Ishikawa (cell line): ENCODE measurements at regions not wholly inside any gene's neighbourhood (a gene's known extent, or its start where the extent isn't known, plus 50 kb on each side); places are given as distances from the start of the nearest gene placed in this dataset.

ENCODE experiments used
- CEBPB ChIP-seq: IDR thresholded peaks from 2 replicates; pipeline ENCODE4 v1.6.1; 2012
- CREB1 ChIP-seq: IDR thresholded peaks from 2 replicates; pipeline ENCODE4 v1.6.1; 2012; ENCODE audit warnings: low read depth
- EGR1 ChIP-seq: IDR thresholded peaks from 2 replicates; pipeline ENCODE4 v1.6.1; 2012
- EP300 ChIP-seq: IDR thresholded peaks from 2 replicates; pipeline ENCODE4 v1.6.1; 2012; ENCODE audit warnings: borderline replicate concordance
- FOXM1 ChIP-seq: IDR thresholded peaks from 2 replicates; pipeline ENCODE4 v1.6.1; 2012; ENCODE audit warnings: low read depth, borderline replicate concordance
- NFIC ChIP-seq: IDR thresholded peaks from 2 replicates; pipeline ENCODE4 v1.6.1; 2012
- RAD21 ChIP-seq: IDR thresholded peaks from 2 replicates; pipeline ENCODE4 v1.6.1; 2012; ENCODE audit warnings: low read depth
- TAF1 ChIP-seq: IDR thresholded peaks from 2 replicates; pipeline ENCODE4 v1.6.1; 2012; ENCODE audit warnings: low read depth, mild to moderate bottlenecking
- TCF12 ChIP-seq: IDR thresholded peaks from 2 replicates; pipeline ENCODE4 v1.6.1; 2012; ENCODE audit warnings: low read depth
- TEAD4 ChIP-seq: IDR thresholded peaks from 2 replicates; pipeline ENCODE4 v1.6.1; 2012
- YY1 ChIP-seq: IDR thresholded peaks from 2 replicates; pipeline ENCODE4 v1.6.1; 2012; ENCODE audit warnings: low read depth
- ZBTB7A ChIP-seq: IDR thresholded peaks from 2 replicates; pipeline ENCODE4 v1.6.1; 2012; ENCODE audit warnings: low read depth
- TF ChIP-seq, protein P1 (sequence below): IDR thresholded peaks from 2 replicates; pipeline ENCODE4 v1.6.1; 2012; ENCODE audit warnings: low read depth, mild to moderate bottlenecking
- TF ChIP-seq, protein P2 (sequence below): IDR thresholded peaks from 2 replicates; pipeline ENCODE4 v1.6.1; 2012
- TF ChIP-seq, protein P3 (sequence below): IDR thresholded peaks from 2 replicates; pipeline ENCODE4 v1.6.1; 2012

DNA sequence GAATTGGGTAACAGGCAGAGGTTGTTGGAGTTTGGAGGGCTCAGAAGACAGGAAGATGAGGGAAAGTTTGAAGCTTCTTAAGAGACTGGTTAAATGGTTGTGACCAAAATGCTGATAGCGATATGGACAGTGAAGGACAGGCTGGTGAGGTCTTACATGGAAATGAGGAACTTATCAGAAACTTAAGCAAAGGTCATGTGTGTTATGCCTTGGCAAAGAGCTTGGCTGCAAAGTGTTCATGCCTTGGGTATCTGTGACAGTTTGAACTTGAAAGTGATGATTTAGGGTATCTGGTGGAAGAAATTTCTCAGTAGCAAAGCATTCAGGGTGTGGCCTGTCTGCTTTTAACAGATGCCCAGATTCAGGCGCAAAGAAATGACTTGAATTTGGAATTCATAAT is 64.5 kb upstream of the EEPD1 start:
- TF ChIP-seq TEAD4 (no peak), ZBTB7A (no peak)

DNA sequence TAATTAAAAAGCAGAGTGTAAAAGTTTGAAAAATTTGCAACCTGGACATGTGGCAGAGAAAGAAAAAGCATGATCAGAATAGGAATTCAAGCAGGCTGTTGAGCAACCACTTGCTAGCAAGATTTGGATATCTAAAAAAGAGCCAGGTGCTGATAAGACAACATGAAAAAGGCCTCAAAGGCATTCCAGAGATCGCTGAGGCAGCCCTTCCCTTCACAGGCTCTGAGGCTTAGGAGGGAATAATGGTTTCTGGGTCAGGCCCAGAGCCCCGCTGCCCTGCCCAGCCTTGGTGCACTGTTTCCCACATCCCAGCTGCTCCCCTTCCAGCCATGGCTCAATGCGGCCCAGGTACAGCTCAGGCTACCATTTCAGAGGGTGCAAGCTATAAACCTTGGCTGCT is 64.1 kb upstream of the EEPD1 start:
- TF ChIP-seq NFIC = no peak
- TF ChIP-seq EP300 = no peak
- TF ChIP-seq EGR1 = no peak
- TF ChIP-seq, protein P1, sequence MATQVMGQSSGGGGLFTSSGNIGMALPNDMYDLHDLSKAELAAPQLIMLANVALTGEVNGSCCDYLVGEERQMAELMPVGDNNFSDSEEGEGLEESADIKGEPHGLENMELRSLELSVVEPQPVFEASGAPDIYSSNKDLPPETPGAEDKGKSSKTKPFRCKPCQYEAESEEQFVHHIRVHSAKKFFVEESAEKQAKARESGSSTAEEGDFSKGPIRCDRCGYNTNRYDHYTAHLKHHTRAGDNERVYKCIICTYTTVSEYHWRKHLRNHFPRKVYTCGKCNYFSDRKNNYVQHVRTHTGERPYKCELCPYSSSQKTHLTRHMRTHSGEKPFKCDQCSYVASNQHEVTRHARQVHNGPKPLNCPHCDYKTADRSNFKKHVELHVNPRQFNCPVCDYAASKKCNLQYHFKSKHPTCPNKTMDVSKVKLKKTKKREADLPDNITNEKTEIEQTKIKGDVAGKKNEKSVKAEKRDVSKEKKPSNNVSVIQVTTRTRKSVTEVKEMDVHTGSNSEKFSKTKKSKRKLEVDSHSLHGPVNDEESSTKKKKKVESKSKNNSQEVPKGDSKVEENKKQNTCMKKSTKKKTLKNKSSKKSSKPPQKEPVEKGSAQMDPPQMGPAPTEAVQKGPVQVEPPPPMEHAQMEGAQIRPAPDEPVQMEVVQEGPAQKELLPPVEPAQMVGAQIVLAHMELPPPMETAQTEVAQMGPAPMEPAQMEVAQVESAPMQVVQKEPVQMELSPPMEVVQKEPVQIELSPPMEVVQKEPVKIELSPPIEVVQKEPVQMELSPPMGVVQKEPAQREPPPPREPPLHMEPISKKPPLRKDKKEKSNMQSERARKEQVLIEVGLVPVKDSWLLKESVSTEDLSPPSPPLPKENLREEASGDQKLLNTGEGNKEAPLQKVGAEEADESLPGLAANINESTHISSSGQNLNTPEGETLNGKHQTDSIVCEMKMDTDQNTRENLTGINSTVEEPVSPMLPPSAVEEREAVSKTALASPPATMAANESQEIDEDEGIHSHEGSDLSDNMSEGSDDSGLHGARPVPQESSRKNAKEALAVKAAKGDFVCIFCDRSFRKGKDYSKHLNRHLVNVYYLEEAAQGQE = no peak

DNA sequence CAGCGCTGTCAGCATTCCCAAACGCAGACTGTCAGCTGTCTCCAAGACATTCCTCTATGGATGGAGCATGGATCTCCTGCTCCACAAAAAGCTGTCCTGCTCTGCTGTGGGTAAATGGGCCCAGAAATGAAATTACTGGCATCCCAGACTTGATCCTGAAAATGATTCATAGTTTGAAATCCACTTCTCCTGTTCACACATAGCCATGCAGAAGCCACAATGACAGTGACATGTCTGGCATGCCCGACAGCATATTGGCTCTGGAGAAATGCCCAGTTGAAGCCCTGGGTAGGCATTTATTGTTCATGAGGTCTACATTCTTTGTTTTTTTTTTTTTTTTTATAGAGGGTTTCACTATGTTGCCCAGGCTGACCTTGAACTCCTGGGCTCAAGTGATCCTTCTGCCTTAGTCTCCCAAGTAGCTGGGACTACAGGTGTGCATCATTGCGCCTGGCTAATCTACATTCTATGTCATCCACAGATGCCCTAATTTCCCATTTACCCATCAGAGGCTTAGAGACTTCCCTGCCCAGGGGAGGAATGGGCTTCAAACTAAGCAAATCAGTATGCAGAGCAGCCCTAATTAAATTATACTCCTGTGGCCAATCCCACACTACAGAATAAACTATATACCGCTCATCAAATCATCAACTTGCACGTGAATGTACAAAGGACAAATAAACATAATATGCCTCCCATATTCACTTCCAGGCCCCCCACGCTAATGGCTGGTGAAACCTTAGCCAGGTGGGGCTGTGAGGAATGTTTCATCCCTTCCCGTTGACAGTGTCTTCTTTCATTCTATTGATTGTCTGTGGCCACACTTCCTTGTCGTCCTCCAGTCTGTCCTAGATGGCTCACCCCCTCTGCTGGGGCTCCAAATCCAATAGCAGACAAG is 61.8 kb upstream of the EEPD1 start:
- TF ChIP-seq EP300 (no peak), NFIC (no peak), TEAD4 (no peak), CREB1 (no peak), CEBPB (no peak), ZBTB7A (no peak), TAF1 (no peak), YY1 (no peak), EGR1 (no peak), TCF12 (no peak)
- TF ChIP-seq, protein P2, sequence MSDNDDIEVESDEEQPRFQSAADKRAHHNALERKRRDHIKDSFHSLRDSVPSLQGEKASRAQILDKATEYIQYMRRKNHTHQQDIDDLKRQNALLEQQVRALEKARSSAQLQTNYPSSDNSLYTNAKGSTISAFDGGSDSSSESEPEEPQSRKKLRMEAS = no peak
- TF ChIP-seq, protein P3, sequence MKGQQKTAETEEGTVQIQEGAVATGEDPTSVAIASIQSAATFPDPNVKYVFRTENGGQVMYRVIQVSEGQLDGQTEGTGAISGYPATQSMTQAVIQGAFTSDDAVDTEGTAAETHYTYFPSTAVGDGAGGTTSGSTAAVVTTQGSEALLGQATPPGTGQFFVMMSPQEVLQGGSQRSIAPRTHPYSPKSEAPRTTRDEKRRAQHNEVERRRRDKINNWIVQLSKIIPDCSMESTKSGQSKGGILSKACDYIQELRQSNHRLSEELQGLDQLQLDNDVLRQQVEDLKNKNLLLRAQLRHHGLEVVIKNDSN = no peak
- TF ChIP-seq, protein P1 = no peak

DNA sequence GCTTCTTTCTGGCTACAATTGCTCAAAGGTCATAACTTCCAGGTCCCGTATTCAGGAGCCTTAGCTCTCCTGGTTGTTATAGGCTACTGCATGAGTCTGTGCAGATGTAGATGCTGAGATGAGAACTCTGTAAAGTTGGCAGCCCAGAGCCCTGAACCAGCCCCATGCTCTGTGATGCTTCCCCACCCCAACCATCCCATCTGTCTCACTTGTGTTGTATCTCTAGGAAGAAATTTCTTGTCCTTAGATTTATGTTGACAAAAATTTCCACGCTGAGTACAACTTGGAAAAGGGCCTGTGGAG is 61.2 kb upstream of the EEPD1 start:
- TF ChIP-seq, protein P1 = no peak
- TF ChIP-seq TEAD4 = no peak
- TF ChIP-seq EGR1 = no peak
- TF ChIP-seq, protein P2 = no peak
- no peak for TF ChIP-seq YY1
- TF ChIP-seq RAD21 = no peak
- TF ChIP-seq, protein P3 = no peak
- TF ChIP-seq ZBTB7A = no peak
- TF ChIP-seq TAF1 = no peak
- no peak for TF ChIP-seq EP300
- no peak for TF ChIP-seq NFIC
- no peak for TF ChIP-seq CREB1
- no peak for TF ChIP-seq CEBPB
- no peak for TF ChIP-seq FOXM1
- TF ChIP-seq TCF12 = no peak

DNA sequence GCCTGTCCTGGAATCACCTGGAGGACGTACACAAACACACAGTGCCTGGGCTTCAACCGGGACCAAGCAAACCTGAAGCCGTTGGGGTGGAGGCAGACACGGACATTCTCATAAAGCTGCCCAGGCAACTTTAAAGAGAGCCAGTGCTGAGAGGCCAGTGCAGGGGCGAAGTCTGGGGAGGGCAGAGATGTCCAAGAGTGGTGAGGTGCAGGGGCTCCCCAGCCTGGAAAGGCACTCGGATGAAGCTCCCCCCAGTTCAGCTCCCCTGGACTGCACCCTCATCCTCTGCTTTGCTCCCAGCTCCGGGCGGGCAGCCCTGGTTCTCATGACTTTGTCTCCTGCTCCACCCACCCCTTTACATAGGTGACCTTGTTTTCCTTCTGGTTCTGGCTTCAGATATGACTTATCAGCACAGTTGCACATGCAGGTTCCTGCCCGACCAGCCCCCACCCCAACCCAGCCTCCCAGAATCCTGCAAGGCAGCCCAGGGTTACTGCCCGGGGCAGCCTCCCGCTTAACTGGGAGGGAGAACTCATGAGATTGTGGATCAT is 60.8 kb upstream of the EEPD1 start:
- TF ChIP-seq YY1 = no peak
- TF ChIP-seq, protein P1 = no peak
- TF ChIP-seq CREB1 = no peak
- TF ChIP-seq EP300 = no peak
- TF ChIP-seq RAD21 = no peak
- TF ChIP-seq FOXM1 = no peak
- TF ChIP-seq, protein P2 = no peak
- TF ChIP-seq EGR1 = no peak
- no peak for TF ChIP-seq CEBPB
- TF ChIP-seq TCF12 = no peak
- TF ChIP-seq TAF1 = no peak
